OCI-LY1 (cell line): ENCODE measurements at regions not wholly inside any gene's neighbourhood (a gene's known extent, or its start where the extent isn't known, plus 50 kb on each side); places are given as distances from the start of the nearest gene placed in this dataset.

Experiments used
- H2AFZ ChIP-seq: fragments of 200-600 bp; sonication (generic), shearing (Covaris generic); 2 replicates; pipeline ENCODE4 v1.6.0; 2014; ENCODE audit warnings: antibody characterized with exemption, mild to moderate bottlenecking, low read length
- H3F3A ChIP-seq: fragments of 200-600 bp; sonication (generic), shearing (Covaris generic); 2 replicates; pipeline ENCODE4 v1.6.0; 2014; ENCODE audit warnings: mild to moderate bottlenecking, antibody characterized with exemption, low read length, moderate library complexity; ENCODE audit not compliant: insufficient read depth
- H3K27ac ChIP-seq: fragments of 200-600 bp; sonication (generic); 2 replicates; pipeline ENCODE4 v1.5.1; 2014; ENCODE audit warnings: low read length, mixed run types, mild to moderate bottlenecking, low read depth; ENCODE audit not compliant: poor library complexity, severe bottlenecking
- H3K27me3 ChIP-seq: fragments of 200-600 bp; sonication (generic); 2 replicates; pipeline ENCODE4 v1.6.0; 2014; ENCODE audit warnings: antibody characterized with exemption, mild to moderate bottlenecking, low read length, moderate library complexity; ENCODE audit not compliant: insufficient read depth
- H3K36me3 ChIP-seq: fragments of 200-600 bp; sonication (generic); 2 replicates; pipeline ENCODE4 v1.6.1; 2014; ENCODE audit warnings: mild to moderate bottlenecking, antibody characterized with exemption, low read length, moderate library complexity, mixed read lengths; ENCODE audit not compliant: insufficient read depth
- H3K4me1 ChIP-seq: fragments of 200-600 bp; sonication (generic); 2 replicates; pipeline ENCODE4 v1.5.1; 2014; ENCODE audit warnings: mild to moderate bottlenecking, low read length, moderate library complexity; ENCODE audit not compliant: insufficient read depth, severe bottlenecking
- H3K4me2 ChIP-seq: fragments of 200-600 bp; sonication (generic), shearing (Covaris generic); 2 replicates; pipeline ENCODE4 v1.6.1; 2014; ENCODE audit warnings: low read length
- H3K4me3 ChIP-seq: fragments of 200-600 bp; sonication (generic); 2 replicates; pipeline ENCODE4 v1.5.1; 2014; ENCODE audit warnings: low read length, low read depth, mild to moderate bottlenecking, mixed read lengths; ENCODE audit not compliant: poor library complexity, severe bottlenecking
- H3K79me2 ChIP-seq: fragments of 200-600 bp; shearing (Covaris generic); 2 replicates; pipeline ENCODE4 v1.6.1; 2016; ENCODE audit warnings: mixed run types, low read length, mixed read lengths; ENCODE audit not compliant: insufficient read depth
- H3K9ac ChIP-seq: fragments of 200-600 bp; sonication (generic), shearing (Covaris generic); 2 replicates; pipeline ENCODE4 v1.6.1; 2014; ENCODE audit warnings: mild to moderate bottlenecking, low read length, mixed read lengths
- H3K9me2 ChIP-seq: fragments of 200-600 bp; sonication (generic), shearing (Covaris generic); 2 replicates; pipeline ENCODE4 v1.6.1; 2014; ENCODE audit warnings: low read depth, mild to moderate bottlenecking, low read length, mixed read lengths
- H3K9me3 ChIP-seq: fragments of 200-600 bp; shearing (Covaris generic); 2 replicates; pipeline ENCODE4 v1.6.1; 2014; ENCODE audit warnings: low read length, mixed read lengths
- H4K20me1 ChIP-seq: fragments of 200-600 bp; sonication (generic), shearing (Covaris generic); 2 replicates; pipeline ENCODE4 v1.6.0; 2016; ENCODE audit warnings: mild to moderate bottlenecking, low read length; ENCODE audit not compliant: insufficient read depth
- EZH2 ChIP-seq: fragments of 200-600 bp; sonication (generic), shearing (Covaris generic); IDR thresholded peaks from 2 replicates; pipeline ENCODE4 v1.8.0; 2017; ENCODE audit warnings: borderline replicate concordance, mixed run types, mild to moderate bottlenecking, antibody characterized with exemption, low read length, moderate library complexity, mixed read lengths
- TF ChIP-seq, protein P1 (sequence below): fragments of 200-600 bp; sonication (generic), shearing (Covaris generic); IDR thresholded peaks from 2 replicates; pipeline ENCODE4 v1.5.1; 2017; ENCODE audit warnings: mild to moderate bottlenecking, antibody characterized with exemption, low read length, moderate library complexity, mixed read lengths

DNA sequence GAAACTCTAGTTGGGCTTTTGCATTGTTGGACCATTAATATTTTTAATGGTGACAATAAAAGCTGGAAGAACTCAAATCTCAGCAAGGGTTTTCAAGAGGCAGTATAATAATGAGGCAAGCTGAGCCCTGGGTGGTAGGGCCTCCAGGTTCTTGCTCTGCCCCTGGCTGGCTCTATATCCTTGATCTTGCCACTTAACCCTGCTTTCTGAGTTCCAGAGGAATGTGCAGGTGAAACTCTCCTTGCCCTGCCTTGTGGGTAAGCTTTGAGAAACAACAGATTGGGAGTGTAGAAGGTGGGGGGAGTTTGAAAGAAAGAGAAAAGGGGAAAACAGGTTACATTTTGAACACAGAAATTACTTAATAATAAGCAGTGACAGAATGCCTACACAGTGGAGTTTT lies 103.3 kb upstream of the MAP4K3 start:
- TF ChIP-seq, protein P1, sequence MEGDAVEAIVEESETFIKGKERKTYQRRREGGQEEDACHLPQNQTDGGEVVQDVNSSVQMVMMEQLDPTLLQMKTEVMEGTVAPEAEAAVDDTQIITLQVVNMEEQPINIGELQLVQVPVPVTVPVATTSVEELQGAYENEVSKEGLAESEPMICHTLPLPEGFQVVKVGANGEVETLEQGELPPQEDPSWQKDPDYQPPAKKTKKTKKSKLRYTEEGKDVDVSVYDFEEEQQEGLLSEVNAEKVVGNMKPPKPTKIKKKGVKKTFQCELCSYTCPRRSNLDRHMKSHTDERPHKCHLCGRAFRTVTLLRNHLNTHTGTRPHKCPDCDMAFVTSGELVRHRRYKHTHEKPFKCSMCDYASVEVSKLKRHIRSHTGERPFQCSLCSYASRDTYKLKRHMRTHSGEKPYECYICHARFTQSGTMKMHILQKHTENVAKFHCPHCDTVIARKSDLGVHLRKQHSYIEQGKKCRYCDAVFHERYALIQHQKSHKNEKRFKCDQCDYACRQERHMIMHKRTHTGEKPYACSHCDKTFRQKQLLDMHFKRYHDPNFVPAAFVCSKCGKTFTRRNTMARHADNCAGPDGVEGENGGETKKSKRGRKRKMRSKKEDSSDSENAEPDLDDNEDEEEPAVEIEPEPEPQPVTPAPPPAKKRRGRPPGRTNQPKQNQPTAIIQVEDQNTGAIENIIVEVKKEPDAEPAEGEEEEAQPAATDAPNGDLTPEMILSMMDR: no peak
- no peak for TF ChIP-seq EZH2
- Histone ChIP-seq H2AFZ (no peak overlapping the region), H3K9ac (no peak overlapping the region), H3K4me1 (peaks cover 12% of the 10 kb centered on the region), H3K27me3 (no peaks in the 10 kb centered on the region), H3K79me2 (no peaks in the 10 kb centered on the region), H3K36me3 (no peaks in the 10 kb centered on the region), H4K20me1 (no peaks in the 10 kb centered on the region), H3K27ac (no peak overlapping the region), H3K4me3 (no peak overlapping the region), H3K9me2 (no peaks in the 10 kb centered on the region), H3K9me3 (no peaks in the 10 kb centered on the region), H3K4me2 (no peak overlapping the region), H3F3A (no peaks in the 10 kb centered on the region)

DNA sequence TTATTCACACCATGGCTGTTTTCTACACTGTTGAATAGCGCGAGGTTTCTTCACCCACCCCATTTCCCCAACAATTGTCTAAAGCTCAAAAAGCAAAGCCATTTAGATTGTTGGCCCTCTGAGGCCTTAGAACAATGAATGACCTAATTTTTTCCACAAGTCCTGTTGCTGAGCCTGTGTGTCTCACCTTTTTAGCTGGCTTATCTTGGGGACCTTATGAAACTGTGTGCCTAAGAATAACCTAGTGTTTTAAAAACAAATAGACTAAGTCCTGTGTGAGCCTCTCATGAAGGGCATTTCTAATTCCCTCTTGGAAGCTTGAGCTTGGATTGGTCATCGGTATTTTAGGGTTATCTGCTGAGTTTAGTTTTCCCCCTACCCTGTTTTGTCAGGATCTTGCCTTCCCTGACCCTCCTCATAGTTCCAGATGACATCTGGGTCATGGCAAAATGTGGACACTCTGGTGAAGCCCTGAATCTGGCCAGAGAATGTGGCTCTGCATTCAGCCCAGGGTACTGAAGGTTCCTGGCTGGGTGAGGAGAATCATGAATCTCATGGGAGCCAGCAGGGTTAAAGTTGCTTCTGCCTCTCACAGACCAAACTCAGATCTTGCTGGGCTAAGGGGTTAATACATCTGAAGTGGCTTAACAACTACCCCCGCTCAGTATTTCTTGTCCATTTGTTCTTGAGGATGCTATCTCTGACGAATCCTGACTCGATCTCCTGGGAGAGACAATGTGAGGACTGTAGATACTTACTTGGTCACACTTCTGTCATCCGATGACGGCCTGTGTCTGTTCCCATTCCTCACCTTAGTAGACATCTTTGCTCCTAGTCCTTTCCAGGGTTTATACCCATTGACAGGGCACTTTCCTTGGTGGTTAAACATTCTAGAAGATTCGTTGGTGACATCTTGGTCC lies 104.2 kb upstream of the MAP4K3 start:
- H4K20me1 ChIP-seq: no peaks in the 10 kb centered on the region
- H3K27me3 ChIP-seq: no peaks in the 10 kb centered on the region
- H3F3A ChIP-seq: no peaks in the 10 kb centered on the region
- H3K9me2 ChIP-seq: no peaks in the 10 kb centered on the region
- H3K4me3 ChIP-seq: no peak overlapping the region
- H3K79me2 ChIP-seq: no peaks in the 10 kb centered on the region
- TF ChIP-seq, protein P1: no peak
- TF ChIP-seq EZH2: no peak
- no peak overlapping the region for H2AFZ ChIP-seq
- no peak overlapping the region for H3K9ac ChIP-seq
- peaks cover 12% of the 10 kb centered on the region for H3K4me1 ChIP-seq
- H3K36me3 ChIP-seq: no peaks in the 10 kb centered on the region
- H3K9me3 ChIP-seq: no peaks in the 10 kb centered on the region
- H3K4me2 ChIP-seq: no peak overlapping the region
- H3K27ac ChIP-seq: no peak overlapping the region

DNA sequence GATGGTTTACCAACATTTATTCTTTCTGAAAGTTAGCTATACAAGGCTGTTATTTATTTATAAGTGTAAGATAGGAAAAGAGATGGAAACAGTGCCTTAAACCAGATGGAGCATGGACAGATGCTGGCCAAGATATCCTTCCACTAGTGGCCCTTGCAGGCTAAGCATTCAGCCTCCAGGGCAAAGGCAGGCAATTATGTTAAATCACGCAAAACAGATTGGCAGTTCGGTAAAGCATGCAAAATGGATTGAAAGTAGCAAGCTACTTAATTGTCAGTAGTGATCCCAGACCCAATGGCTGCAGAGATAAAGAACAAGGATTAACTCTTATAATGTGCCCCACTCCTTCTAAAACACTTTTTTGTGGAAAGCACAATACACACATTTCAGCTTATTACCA lies 105.4 kb upstream of the MAP4K3 start:
- Histone ChIP-seq H3K79me2 (no peaks in the 10 kb centered on the region), H3K9ac (no peak overlapping the region), H3K4me2 (no peak overlapping the region), H3K9me3 (no peaks in the 10 kb centered on the region), H4K20me1 (no peaks in the 10 kb centered on the region), H2AFZ (no peak overlapping the region), H3F3A (no peaks in the 10 kb centered on the region), H3K36me3 (no peaks in the 10 kb centered on the region), H3K27me3 (no peaks in the 10 kb centered on the region), H3K4me1 (peaks cover 12% of the 10 kb centered on the region), H3K27ac (no peak overlapping the region), H3K9me2 (no peaks in the 10 kb centered on the region), H3K4me3 (no peak overlapping the region)
- TF ChIP-seq EZH2: no peak
- TF ChIP-seq, protein P1: no peak
